ENCODE measurements at regions not wholly inside any gene's neighbourhood (a gene's known extent, or its start where the extent isn't known, plus 50 kb on each side); places are given as distances from the start of the nearest gene placed in this dataset.

- no peak for DNase-seq (ENCODE audit: low read depth)
- H3K4me3 ChIP-seq (ENCODE audit: low read length): no peak overlapping the region
- no peak for TF ChIP-seq CTCF (conservative IDR thresholded peaks at IDR 0.05; ENCODE audit: low read depth, low read length)
Observed at GRCh38 chr6:19037607-19038006, 650.5 kb downstream of the RNF144B start.

- no peak for TF ChIP-seq CTCF (conservative IDR thresholded peaks at IDR 0.05; ENCODE audit: low read depth, low read length)
- no peak for DNase-seq (ENCODE audit: low read depth)
- H3K4me3 ChIP-seq (ENCODE audit: low read length): no peak overlapping the region
Observed at GRCh38 chr6:19039287-19039686, 652.1 kb downstream of the RNF144B start.

- no peak overlapping the region for H3K4me3 ChIP-seq (ENCODE audit: low read length)
- DNase-seq (ENCODE audit: low read depth): no peak
- no peak for TF ChIP-seq CTCF (conservative IDR thresholded peaks at IDR 0.05; ENCODE audit: low read depth, low read length)
Observed at GRCh38 chr6:19041906-19042305, 654.8 kb downstream of the RNF144B start.

GRCh38 chr6:19042420-19042819 lies 655.3 kb downstream of the RNF144B start:
- DNase-seq (ENCODE audit: low read depth): no peak
- H3K4me3 ChIP-seq (ENCODE audit: low read length): no peak overlapping the region
- TF ChIP-seq CTCF (conservative IDR thresholded peaks at IDR 0.05; ENCODE audit: low read depth, low read length): no peak

GRCh38 chr6:19050765-19051164 lies 663.6 kb downstream of the RNF144B start:
- no peak overlapping the region for H3K4me3 ChIP-seq (ENCODE audit: low read length)
- no peak for DNase-seq (ENCODE audit: low read depth)
- no peak for TF ChIP-seq CTCF (conservative IDR thresholded peaks at IDR 0.05; ENCODE audit: low read depth, low read length)

- no peak overlapping the region for H3K4me3 ChIP-seq (ENCODE audit: low read length)
- TF ChIP-seq CTCF (conservative IDR thresholded peaks at IDR 0.05; ENCODE audit: low read depth, low read length): no peak
- DNase-seq (ENCODE audit: low read depth): peak; percentile 53
Observed at GRCh38 chr6:19052219-19052618, 665.1 kb downstream of the RNF144B start.

- no peak for TF ChIP-seq CTCF (conservative IDR thresholded peaks at IDR 0.05; ENCODE audit: low read depth, low read length)
- H3K4me3 ChIP-seq (ENCODE audit: low read length): no peak overlapping the region
- no peak for DNase-seq (ENCODE audit: low read depth)
Observed at GRCh38 chr6:19059102-19059501, 672.0 kb downstream of the RNF144B start.
